ENCODE measurements at regions not wholly inside any gene's neighbourhood (a gene's known extent, or its start where the extent isn't known, plus 50 kb on each side); places are given as distances from the start of the nearest gene placed in this dataset.

GRCh38 chr5:155416765-155417164 is 403.2 kb downstream of the KIF4B start:
- DNase-seq, result no peak

DNA sequence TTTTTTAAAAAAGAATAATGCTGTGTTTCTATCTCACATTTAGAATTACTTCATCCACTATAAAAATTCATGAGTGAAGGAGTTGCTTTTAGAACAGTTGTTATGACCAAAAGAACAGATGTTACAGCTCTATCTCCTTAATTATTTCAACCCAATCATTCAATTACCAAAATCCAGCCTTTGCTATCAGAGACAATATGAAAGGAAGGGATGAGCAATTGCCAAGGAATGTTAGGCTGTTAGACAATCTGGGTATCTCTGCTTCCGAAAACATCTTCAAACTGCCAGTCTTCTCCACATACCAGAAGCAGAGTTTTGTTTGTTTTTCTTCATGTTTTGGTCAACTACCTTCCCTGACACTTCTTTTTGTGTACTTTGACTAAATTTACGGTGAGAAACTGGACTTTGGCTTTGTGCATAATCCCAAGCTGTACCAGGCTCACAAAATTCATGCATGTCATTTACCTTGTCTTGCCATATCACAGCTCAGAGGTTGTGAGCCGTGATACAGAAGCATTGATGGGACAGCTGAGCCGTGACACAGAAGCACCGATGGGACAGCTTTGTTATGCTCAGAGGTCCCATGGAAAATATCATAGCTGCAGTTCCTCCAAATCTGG is 405.5 kb downstream of the KIF4B start:
- DNase-seq, result no peak

- no peak for DNase-seq
These were observed 416.6 kb downstream of the KIF4B start for GRCh38 chr5:155430192-155430591.

- no peak for DNase-seq
These were observed 420.7 kb downstream of the KIF4B start for GRCh38 chr5:155434267-155434666.

DNA sequence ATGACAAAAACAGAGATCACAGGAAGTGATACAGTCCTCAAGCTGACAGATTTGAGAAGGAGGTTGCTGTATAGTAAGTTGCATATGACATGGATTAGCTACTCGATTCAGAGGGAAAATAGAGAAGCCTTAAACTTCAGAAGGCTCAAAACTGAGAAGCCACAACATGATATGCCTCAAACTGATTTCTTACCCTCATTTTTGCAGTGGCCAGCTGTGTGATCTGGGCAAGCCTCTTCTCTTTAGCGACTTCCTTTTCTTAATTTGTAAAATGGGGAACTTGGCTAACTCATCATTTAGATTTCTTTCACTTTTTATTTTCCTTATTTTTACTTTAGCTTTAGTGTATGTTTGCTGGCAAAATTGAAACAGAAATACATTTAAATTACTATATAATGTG is 421.1 kb downstream of the KIF4B start:
- no peak for DNase-seq

GRCh38 chr5:155441849-155442248 is 428.3 kb downstream of the KIF4B start:
- no peak for DNase-seq

DNA sequence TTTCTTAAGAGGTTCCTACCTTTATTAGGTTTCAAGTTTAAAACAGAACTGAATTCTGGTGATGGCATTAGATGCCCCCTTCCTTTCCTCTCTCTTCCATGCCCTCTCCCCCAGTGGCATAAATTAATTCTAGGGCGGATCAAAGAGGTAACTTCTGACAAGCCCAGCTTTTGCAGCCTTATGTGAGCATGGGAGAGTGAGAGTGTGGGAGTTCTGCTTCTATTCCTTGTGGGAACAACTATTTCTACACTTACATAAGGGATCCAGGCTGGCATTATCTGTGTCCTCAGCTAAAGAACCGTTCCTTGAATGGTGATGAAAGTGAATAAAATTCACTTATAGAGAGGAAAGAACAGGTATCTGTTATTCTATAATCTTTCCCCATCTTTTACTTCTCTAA is 437.6 kb downstream of the KIF4B start:
- no peak for DNase-seq

GRCh38 chr5:155455791-155456514 is 442.4 kb downstream of the KIF4B start:
- DNase-seq, result no peak

DNA sequence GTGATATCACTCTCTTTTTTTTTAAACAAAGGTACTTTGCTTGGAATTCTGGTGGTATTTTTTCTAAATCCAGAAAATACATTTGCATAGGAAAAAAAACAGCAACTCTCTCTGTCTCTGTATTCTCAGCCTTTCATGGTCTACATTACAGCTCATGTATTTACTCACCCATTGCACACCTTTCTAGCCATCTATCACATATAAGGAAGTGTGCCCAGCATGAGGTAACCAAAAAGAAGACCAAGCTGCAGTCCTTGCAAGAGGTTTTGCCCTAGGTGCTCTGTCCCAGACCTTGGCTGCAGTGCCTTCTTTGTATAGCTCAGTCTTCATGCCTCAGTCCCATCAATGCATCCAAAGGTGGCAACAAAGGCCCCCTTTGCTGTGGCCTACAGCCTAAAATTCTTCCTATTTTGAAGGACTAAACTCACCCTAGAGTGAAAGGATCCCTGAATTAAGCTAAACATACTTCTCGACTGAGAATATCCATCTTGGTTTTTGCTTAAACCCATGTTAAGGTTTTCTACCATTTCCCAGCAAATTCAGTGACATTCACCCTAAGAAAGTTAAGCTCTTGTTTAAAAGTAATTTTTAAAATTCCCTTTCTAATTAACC is 446.4 kb downstream of the KIF4B start:
- DNase-seq, result no peak

DNA sequence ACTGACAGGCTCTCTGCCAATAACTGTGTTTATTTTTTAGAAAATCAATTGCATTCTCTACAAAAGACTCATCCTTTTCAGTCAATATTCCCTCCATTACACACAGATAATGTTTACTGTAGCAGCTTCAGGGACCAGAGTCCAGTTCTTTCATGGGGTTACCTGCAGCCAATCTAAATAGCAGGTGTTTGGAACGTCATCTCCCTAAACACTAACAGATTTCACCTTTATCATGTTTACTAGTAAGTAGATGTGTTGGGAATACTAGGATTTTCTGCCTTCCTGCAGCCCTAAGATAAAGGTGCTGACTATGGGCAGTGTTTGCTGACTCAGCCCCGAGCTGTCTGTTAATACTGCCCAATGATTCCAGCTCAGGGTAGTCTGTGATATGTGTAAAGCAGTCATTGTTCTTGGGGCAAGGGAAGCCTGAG is 447.0 kb downstream of the KIF4B start:
- DNase-seq, result no peak

DNA sequence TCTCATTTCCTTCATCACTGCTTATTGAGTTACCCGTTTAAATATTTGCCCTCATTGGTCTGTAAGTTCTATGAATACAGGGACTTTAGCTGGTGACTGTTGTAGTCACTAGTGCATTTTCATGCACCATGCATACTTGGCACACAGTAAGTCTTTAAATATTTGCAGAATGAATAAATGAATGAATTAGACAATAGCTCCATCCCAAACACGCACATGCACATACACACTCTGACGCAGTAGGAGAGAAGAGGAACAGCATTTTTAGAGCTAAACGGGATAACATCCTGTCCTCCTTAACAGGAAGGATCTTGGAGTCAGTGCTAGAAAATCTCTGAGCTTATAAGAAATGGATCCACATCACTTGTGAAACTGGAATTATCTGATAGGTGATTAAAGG is 447.7 kb downstream of the KIF4B start:
- DNase-seq, result no peak

- no peak for DNase-seq
These were observed 453.3 kb downstream of the KIF4B start for GRCh38 chr5:155466851-155467250.

GRCh38 chr5:155471027-155471426 is 457.5 kb downstream of the KIF4B start:
- no peak for DNase-seq

DNA sequence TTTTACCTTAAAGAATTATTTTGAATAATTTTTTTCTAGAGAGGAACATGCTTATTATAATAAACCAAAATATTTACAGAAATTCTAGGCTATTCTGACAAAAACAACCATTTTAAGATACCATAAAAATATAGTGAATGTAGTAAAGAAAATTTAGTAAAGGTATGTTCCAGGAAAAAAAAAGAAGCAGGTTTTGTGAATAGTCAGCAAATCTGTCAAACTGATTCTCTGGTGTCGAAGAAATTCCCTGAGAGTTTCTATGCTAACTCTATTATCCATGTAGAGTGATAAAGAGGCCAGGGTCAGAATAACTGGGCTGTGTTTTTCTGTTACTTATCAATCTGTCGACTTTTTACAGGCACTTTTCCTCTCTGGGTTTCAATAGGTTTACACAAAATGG is 459.2 kb downstream of the KIF4B start:
- no peak for DNase-seq

GRCh38 chr5:155475318-155475717 is 461.8 kb downstream of the KIF4B start:
- DNase-seq, result no peak

DNA sequence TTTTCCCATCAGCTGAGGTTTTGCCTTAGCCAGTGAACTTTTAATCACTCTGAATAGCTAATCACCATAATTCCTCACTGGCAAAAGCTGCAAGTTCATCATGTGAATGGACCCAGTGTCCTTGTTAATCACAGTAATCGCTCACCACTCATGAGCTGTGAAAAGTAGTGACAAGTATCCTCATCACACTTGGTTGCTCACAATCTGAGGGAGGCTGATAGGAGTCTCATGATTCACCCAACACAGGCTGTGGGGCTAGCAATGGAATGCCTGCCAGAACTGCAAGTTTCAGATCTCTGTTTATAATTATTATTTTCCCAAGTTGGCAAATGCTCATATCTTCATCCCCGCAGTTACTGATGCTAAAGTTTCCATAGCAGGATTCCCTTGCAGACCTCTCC is 467.2 kb downstream of the KIF4B start:
- no peak for DNase-seq

GRCh38 chr5:155481182-155481581 is 467.6 kb downstream of the KIF4B start:
- DNase-seq, result no peak

DNA sequence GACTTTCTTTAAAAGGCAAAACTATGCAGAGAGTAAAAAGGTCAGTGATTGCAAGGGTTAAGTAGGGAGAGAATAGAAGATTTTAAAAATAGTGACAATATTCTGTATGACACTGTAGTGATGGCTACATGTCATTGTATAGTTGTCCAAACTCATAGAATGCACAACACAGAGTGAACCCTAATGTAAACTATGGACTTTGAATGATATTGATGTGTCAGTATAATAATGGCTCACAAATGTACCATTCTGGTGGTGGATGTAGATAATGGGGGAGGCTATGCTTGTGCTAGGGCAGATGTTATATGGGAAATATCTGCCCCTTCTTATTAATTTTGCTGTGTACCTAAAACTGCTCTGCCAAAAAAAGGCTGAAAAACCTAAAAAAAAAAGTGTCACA is 468.9 kb downstream of the KIF4B start:
- no peak for DNase-seq

GRCh38 chr5:155485386-155485785 is 471.8 kb downstream of the KIF4B start:
- peak; percentile 45 for DNase-seq

DNA sequence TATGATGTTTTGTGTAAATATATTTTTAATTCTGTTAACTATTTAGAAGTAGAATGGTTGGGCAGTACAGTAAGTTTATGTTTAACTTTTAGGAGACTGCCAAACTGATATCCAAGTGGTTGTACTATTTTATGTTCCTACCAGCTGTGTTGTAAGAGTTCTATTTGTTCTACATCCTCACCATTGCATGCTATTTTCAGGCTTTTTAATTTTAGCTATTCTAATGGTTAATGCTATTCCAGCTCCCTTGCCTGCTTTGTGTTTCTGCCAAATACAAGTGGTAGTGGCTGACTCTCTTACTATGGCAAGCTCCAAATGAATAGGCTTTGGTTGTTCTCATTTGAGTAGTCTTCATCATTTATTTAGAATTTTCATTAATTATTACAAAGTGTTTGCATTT is 476.4 kb downstream of the KIF4B start:
- no peak for DNase-seq

- DNase-seq, result no peak
These were observed 478.6 kb downstream of the KIF4B start for GRCh38 chr5:155492191-155492590.

DNA sequence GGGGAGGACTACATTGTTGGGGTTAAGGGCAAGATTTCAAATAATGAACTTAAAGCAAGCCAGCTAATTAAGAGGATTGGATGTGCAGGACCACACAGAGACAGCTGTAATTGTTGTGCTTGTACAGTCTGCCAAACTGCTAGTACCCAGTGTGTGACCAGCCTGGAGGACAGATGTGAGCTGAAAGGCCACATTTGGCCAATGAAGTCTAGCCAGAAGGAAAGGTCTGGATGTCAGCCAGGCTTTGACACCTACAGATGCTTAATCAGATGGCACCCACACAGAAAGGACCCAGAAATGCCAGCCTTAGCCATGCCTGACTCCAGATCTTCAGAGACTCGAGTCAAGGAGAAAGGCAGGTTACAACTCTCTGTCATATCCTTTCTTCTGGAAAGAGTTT is 491.1 kb downstream of the KIF4B start:
- no peak for DNase-seq

DNA sequence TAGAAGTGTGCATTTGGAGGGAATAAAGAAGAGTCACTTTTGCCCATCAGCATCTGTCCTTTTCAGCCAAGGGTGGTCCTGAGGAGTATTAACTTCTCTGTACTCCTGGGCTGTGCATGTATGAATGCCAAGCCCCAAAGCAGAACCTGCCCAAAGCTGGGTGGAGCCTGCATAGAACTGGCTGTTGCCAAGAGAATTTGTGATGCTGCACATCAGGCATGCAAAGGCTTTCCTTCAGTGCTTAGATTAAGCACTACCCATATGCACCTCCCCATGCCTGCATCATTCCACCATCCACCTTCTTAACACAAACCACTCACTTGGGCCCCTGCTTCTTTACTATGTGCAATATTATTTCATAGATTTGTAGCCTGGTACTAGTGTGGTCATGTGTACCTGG is 493.8 kb downstream of the KIF4B start:
- no peak for DNase-seq

GRCh38 chr5:155508673-155509072 is 495.1 kb downstream of the KIF4B start:
- no peak for DNase-seq
